ENCODE measurements at regions not wholly inside any gene's neighbourhood (a gene's known extent, or its start where the extent isn't known, plus 50 kb on each side); places are given as distances from the start of the nearest gene placed in this dataset.

- no peaks in the 10 kb centered on the region for H3K4me1 Mint-ChIP-seq
- H3K9me3 Mint-ChIP-seq (ENCODE audit: low read depth): no peaks in the 10 kb centered on the region
- ChIA-PET POLR2A (no interaction called here), CTCF (no interaction called here)
- H3K4me3 Mint-ChIP-seq: no peak overlapping the region
- ATAC-seq: no peak
- H3K27me3 Mint-ChIP-seq: no peaks in the 10 kb centered on the region
- no peak overlapping the region for H3K27ac Mint-ChIP-seq
- DNase-seq: no peak
- H3K36me3 Mint-ChIP-seq (ENCODE audit: low read depth): no peaks in the 10 kb centered on the region
- intact Hi-C loops (cut with DNase I, micrococcal nuclease): no loop called here
Measured at GRCh38 chr6:109295109-109295773, 87.0 kb downstream of the CD164 start.

- Mint-ChIP-seq H3K36me3 (ENCODE audit: low read depth) (no peaks in the 10 kb centered on the region), H3K27me3 (no peaks in the 10 kb centered on the region), H3K4me1 (no peaks in the 10 kb centered on the region), H3K4me3 (no peak overlapping the region), H3K27ac (no peak overlapping the region), H3K9me3 (ENCODE audit: low read depth) (no peaks in the 10 kb centered on the region)
- ChIA-PET CTCF (no interaction called here), POLR2A (no interaction called here)
- ATAC-seq (no peak), DNase-seq (no peak)
- intact Hi-C loops (cut with DNase I, micrococcal nuclease): no loop called here
Measured at GRCh38 chr6:109292983-109293586, 89.2 kb downstream of the CD164 start.

- no peak overlapping the region for H3K27ac Mint-ChIP-seq
- intact Hi-C loops (cut with DNase I, micrococcal nuclease): no loop called here
Measured at GRCh38 chr6:109292420-109292819, 89.8 kb downstream of the CD164 start.

GRCh38 chr6:109291902-109292301 lies 90.4 kb downstream of the CD164 start:
- Mint-ChIP-seq H3K27me3 (no peaks in the 10 kb centered on the region), H3K4me1 (no peaks in the 10 kb centered on the region), H3K27ac (no peak overlapping the region), H3K4me3 (no peak overlapping the region), H3K9me3 (ENCODE audit: low read depth) (no peaks in the 10 kb centered on the region), H3K36me3 (ENCODE audit: low read depth) (no peaks in the 10 kb centered on the region)
- no peak for ATAC-seq
- ChIA-PET CTCF (no interaction called here), POLR2A (no interaction called here)
- no peak for DNase-seq
- intact Hi-C loops (cut with DNase I, micrococcal nuclease): no loop called here

More at GRCh38 chr6:109292420-109292819, 89.8 kb downstream of the CD164 start:
- H3K36me3 Mint-ChIP-seq (ENCODE audit: low read depth): no peaks in the 10 kb centered on the region
- no peak overlapping the region for H3K4me3 Mint-ChIP-seq
- no peak for DNase-seq
- CTCF ChIA-PET: no interaction called here
- no peaks in the 10 kb centered on the region for H3K4me1 Mint-ChIP-seq
- POLR2A ChIA-PET: no interaction called here
- no peak for ATAC-seq
- H3K27me3 Mint-ChIP-seq: no peaks in the 10 kb centered on the region
- H3K9me3 Mint-ChIP-seq (ENCODE audit: low read depth): no peaks in the 10 kb centered on the region

GRCh38 chr6:109290143-109290931 lies 91.9 kb downstream of the CD164 start:
- H3K27ac Mint-ChIP-seq: no peak overlapping the region
- no peak overlapping the region for H3K4me3 Mint-ChIP-seq

GRCh38 chr6:109285366-109285765 lies 96.9 kb downstream of the CD164 start:
- CTCF ChIA-PET: no interaction called here
- intact Hi-C loops (cut with DNase I, micrococcal nuclease): no loop called here
- H3K4me3 Mint-ChIP-seq: no peak overlapping the region
- no peak for DNase-seq
- no peaks in the 10 kb centered on the region for H3K36me3 Mint-ChIP-seq (ENCODE audit: low read depth)
- no peak overlapping the region for H3K27ac Mint-ChIP-seq
- no peaks in the 10 kb centered on the region for H3K27me3 Mint-ChIP-seq
- H3K4me1 Mint-ChIP-seq: no peaks in the 10 kb centered on the region
- ATAC-seq: no peak
- POLR2A ChIA-PET: no interaction called here
- H3K9me3 Mint-ChIP-seq (ENCODE audit: low read depth): no peaks in the 10 kb centered on the region

More at GRCh38 chr6:109290143-109290931, 91.9 kb downstream of the CD164 start:
- Mint-ChIP-seq H3K4me1 (no peaks in the 10 kb centered on the region), H3K9me3 (ENCODE audit: low read depth) (no peaks in the 10 kb centered on the region), H3K36me3 (ENCODE audit: low read depth) (no peaks in the 10 kb centered on the region), H3K27me3 (no peaks in the 10 kb centered on the region)
- intact Hi-C loops (cut with DNase I, micrococcal nuclease): no loop called here
- ATAC-seq: no peak
- DNase-seq: no peak
- CTCF ChIA-PET: no interaction called here
- POLR2A ChIA-PET: no interaction called here

GRCh38 chr6:109284675-109285074 lies 97.6 kb downstream of the CD164 start:
- H3K4me1 Mint-ChIP-seq: no peaks in the 10 kb centered on the region
- ChIA-PET CTCF (no interaction called here), POLR2A (no interaction called here)
- H3K4me3 Mint-ChIP-seq: no peak overlapping the region
- H3K27ac Mint-ChIP-seq: no peak overlapping the region
- no peaks in the 10 kb centered on the region for H3K36me3 Mint-ChIP-seq (ENCODE audit: low read depth)
- no peak for DNase-seq
- no peaks in the 10 kb centered on the region for H3K9me3 Mint-ChIP-seq (ENCODE audit: low read depth)
- no peak for ATAC-seq
- intact Hi-C loops (cut with DNase I, micrococcal nuclease): no loop called here
- no peaks in the 10 kb centered on the region for H3K27me3 Mint-ChIP-seq

GRCh38 chr6:109282756-109283155 lies 99.5 kb downstream of the CD164 start:
- no peak for ATAC-seq
- no peaks in the 10 kb centered on the region for H3K9me3 Mint-ChIP-seq (ENCODE audit: low read depth)
- ChIA-PET CTCF (interaction anchor here (0.6 kb wide), 1 partner anchor 78 kb away, joined by 3 read pairs; no protein-coding TSS in a partner anchor), POLR2A (no interaction called here)
- intact Hi-C loops (cut with DNase I, micrococcal nuclease): no loop called here
- no peaks in the 10 kb centered on the region for H3K27me3 Mint-ChIP-seq
- H3K27ac Mint-ChIP-seq: no peak overlapping the region
- H3K4me3 Mint-ChIP-seq: no peak overlapping the region
- no peaks in the 10 kb centered on the region for H3K4me1 Mint-ChIP-seq
- DNase-seq: no peak
- H3K36me3 Mint-ChIP-seq (ENCODE audit: low read depth): no peaks in the 10 kb centered on the region

GRCh38 chr6:109279628-109280027 lies 102.6 kb downstream of the CD164 start:
- no peaks in the 10 kb centered on the region for H3K36me3 Mint-ChIP-seq (ENCODE audit: low read depth)

GRCh38 chr6:109271622-109272021 lies 110.6 kb downstream of the CD164 start:
- no peak for ATAC-seq
- no peaks in the 10 kb centered on the region for H3K4me1 Mint-ChIP-seq
- DNase-seq: no peak
- ChIA-PET CTCF (no interaction called here), POLR2A (no interaction called here)
- no peak overlapping the region for H3K4me3 Mint-ChIP-seq
- no peaks in the 10 kb centered on the region for H3K36me3 Mint-ChIP-seq (ENCODE audit: low read depth)
- peaks cover 5% of the 10 kb centered on the region for H3K9me3 Mint-ChIP-seq (ENCODE audit: low read depth)
- intact Hi-C loops (cut with DNase I, micrococcal nuclease): loop anchor here in 1 of 2 experiments (10.0 kb wide), 1 partner anchor 1497 kb away; no protein-coding TSS in a partner anchor
- H3K27ac Mint-ChIP-seq: no peak overlapping the region
- no peaks in the 10 kb centered on the region for H3K27me3 Mint-ChIP-seq

More at GRCh38 chr6:109279628-109280027, 102.6 kb downstream of the CD164 start:
- Mint-ChIP-seq H3K27ac (no peak overlapping the region), H3K4me1 (no peaks in the 10 kb centered on the region), H3K9me3 (ENCODE audit: low read depth) (no peaks in the 10 kb centered on the region), H3K27me3 (no peaks in the 10 kb centered on the region), H3K4me3 (no peak overlapping the region)
- intact Hi-C loops (cut with DNase I, micrococcal nuclease): loop anchor here in 1 of 2 experiments (10.0 kb wide), 1 partner anchor 1505 kb away; no protein-coding TSS in a partner anchor
- no peak for DNase-seq
- POLR2A ChIA-PET: no interaction called here
- ATAC-seq: no peak
- CTCF ChIA-PET: no interaction called here

- ATAC-seq: no peak
- H3K4me1 Mint-ChIP-seq: no peaks in the 10 kb centered on the region
- ChIA-PET CTCF (interaction anchor here (0.6 to 1.1 kb wide), 4 partner anchors 12 to 701 kb away, joined by 3 read pairs; no protein-coding TSS in a partner anchor), POLR2A (no interaction called here)
- H3K9me3 Mint-ChIP-seq (ENCODE audit: low read depth): peaks cover 5% of the 10 kb centered on the region
- no peaks in the 10 kb centered on the region for H3K27me3 Mint-ChIP-seq
- DNase-seq: no peak
- H3K4me3 Mint-ChIP-seq: no peak overlapping the region
- H3K36me3 Mint-ChIP-seq (ENCODE audit: low read depth): no peaks in the 10 kb centered on the region
- intact Hi-C loops (cut with DNase I, micrococcal nuclease): loop anchor here in 1 of 2 experiments (10.0 kb wide), 1 partner anchor 1495 kb away; no protein-coding TSS in a partner anchor
- no peak overlapping the region for H3K27ac Mint-ChIP-seq
Measured at GRCh38 chr6:109269953-109270517, 112.2 kb downstream of the CD164 start.
